ENCODE measurements at regions not wholly inside any gene's neighbourhood (a gene's known extent, or its start where the extent isn't known, plus 50 kb on each side); places are given as distances from the start of the nearest gene placed in this dataset.

GRCh38 chr7:13161125-13161524 lies 473.7 kb downstream of the ARL4A start:
- Histone ChIP-seq H3K27ac (no peak overlapping the region), H3K9me3 (no peaks in the 10 kb centered on the region), H3K36me3 (no peaks in the 10 kb centered on the region), H3K4me1 (no peaks in the 10 kb centered on the region), H3K4me3 (no peak overlapping the region), H3K27me3 (no peaks in the 10 kb centered on the region)
- intact Hi-C loops (cut with DNase I): no loop called here
- no peak for DNase-seq
- no peak for TF ChIP-seq POLR2A (IDR thresholded peaks at IDR 0.05)
- no peak for TF ChIP-seq EP300 (IDR thresholded peaks at IDR 0.05)
- no peak for TF ChIP-seq POLR2AphosphoS5 (IDR thresholded peaks at IDR 0.05)
- TF ChIP-seq CTCF (IDR thresholded peaks at IDR 0.05): no peak

- H3K9me3 ChIP-seq: no peaks in the 10 kb centered on the region
- intact Hi-C loops (cut with DNase I): no loop called here
- H3K27ac ChIP-seq: no peak overlapping the region
- H3K4me3 ChIP-seq: no peak overlapping the region
- 65 to 91% methylated on average over 4 of the region's 4 CpGs for WGBS, 2 donors
- no peaks in the 10 kb centered on the region for H3K4me1 ChIP-seq
- no peak for DNase-seq
- no peak for TF ChIP-seq CTCF (IDR thresholded peaks at IDR 0.05)
- no peak for TF ChIP-seq EP300 (IDR thresholded peaks at IDR 0.05)
- no peak for TF ChIP-seq POLR2AphosphoS5 (IDR thresholded peaks at IDR 0.05)
- no peak for TF ChIP-seq POLR2A (IDR thresholded peaks at IDR 0.05)
- H3K27me3 ChIP-seq: no peaks in the 10 kb centered on the region
- H3K36me3 ChIP-seq: no peaks in the 10 kb centered on the region
These were observed 478.4 kb downstream of the ARL4A start for GRCh38 chr7:13165854-13166253.

- H3K4me3 ChIP-seq: no peak overlapping the region
- no peaks in the 10 kb centered on the region for H3K9me3 ChIP-seq
- TF ChIP-seq CTCF (IDR thresholded peaks at IDR 0.05): no peak
- TF ChIP-seq EP300 (IDR thresholded peaks at IDR 0.05): no peak
- TF ChIP-seq POLR2AphosphoS5 (IDR thresholded peaks at IDR 0.05): no peak
- no peak for TF ChIP-seq POLR2A (IDR thresholded peaks at IDR 0.05)
- H3K36me3 ChIP-seq: no peaks in the 10 kb centered on the region
- 76 to 83% methylated on average over 1 of the region's 1 CpG for WGBS, 2 donors
- no peak overlapping the region for H3K27ac ChIP-seq
- H3K4me1 ChIP-seq: no peaks in the 10 kb centered on the region
- DNase-seq: no peak
- intact Hi-C loops (cut with DNase I): no loop called here
- H3K27me3 ChIP-seq: no peaks in the 10 kb centered on the region
These were observed 479.4 kb downstream of the ARL4A start for GRCh38 chr7:13166801-13167200.

- H3K9me3 ChIP-seq: no peaks in the 10 kb centered on the region
- TF ChIP-seq POLR2A (IDR thresholded peaks at IDR 0.05) (no peak), POLR2AphosphoS5 (IDR thresholded peaks at IDR 0.05) (no peak), CTCF (IDR thresholded peaks at IDR 0.05) (no peak), EP300 (IDR thresholded peaks at IDR 0.05) (no peak)
- DNase-seq: no peak
- H3K36me3 ChIP-seq: no peaks in the 10 kb centered on the region
- H3K27me3 ChIP-seq: no peaks in the 10 kb centered on the region
- no peak overlapping the region for H3K27ac ChIP-seq
- no peak overlapping the region for H3K4me3 ChIP-seq
- 82% methylated on average over 3 of the region's 3 CpGs for WGBS, 2 donors
- intact Hi-C loops (cut with DNase I): no loop called here
- no peaks in the 10 kb centered on the region for H3K4me1 ChIP-seq
These were observed 481.9 kb downstream of the ARL4A start for GRCh38 chr7:13169356-13169755.

GRCh38 chr7:13174991-13175390 lies 487.6 kb downstream of the ARL4A start:
- 20 to 60% methylated on average over 1 of the region's 1 CpG for WGBS, 2 donors
- no peak for DNase-seq
- intact Hi-C loops (cut with DNase I): no loop called here

More at GRCh38 chr7:13174991-13175390, 487.6 kb downstream of the ARL4A start:
- Histone ChIP-seq H3K27me3 (no peaks in the 10 kb centered on the region), H3K4me3 (no peak overlapping the region), H3K9me3 (no peaks in the 10 kb centered on the region), H3K36me3 (no peaks in the 10 kb centered on the region), H3K27ac (no peak overlapping the region), H3K4me1 (no peaks in the 10 kb centered on the region)
- no peak for TF ChIP-seq CTCF (IDR thresholded peaks at IDR 0.05)
- TF ChIP-seq POLR2A (IDR thresholded peaks at IDR 0.05): no peak
- TF ChIP-seq EP300 (IDR thresholded peaks at IDR 0.05): no peak
- TF ChIP-seq POLR2AphosphoS5 (IDR thresholded peaks at IDR 0.05): no peak

Data from sigmoid colon (tissue), 6 donors.